Peyer's patch (tissue), 4 donors: ENCODE measurements at regions not wholly inside any gene's neighbourhood (a gene's known extent, or its start where the extent isn't known, plus 50 kb on each side); places are given as distances from the start of the nearest gene placed in this dataset.
"Not testable (repeated sequence)": the region's sequence is repeated elsewhere in the genome, so short reads cannot be mapped to it uniquely, and the experiment has no call there.

ENCODE experiments used
- DNase-seq, 3 donors: peaks; one replicate each; pipeline ENCODE4 v3.0.0-alpha.2; 2017 to 2019
- H3K27ac ChIP-seq, 4 donors: fragments of 200-600 bp; sonication (generic); one replicate each; pipeline ENCODE4 v1.5.1; 2016 to 2019
- H3K27me3 ChIP-seq, 2 donors: fragments of 200-600 bp; sonication (generic); one replicate each; pipeline ENCODE4 v1.5.1; 2019
- H3K36me3 ChIP-seq, 3 donors: fragments of 200-600 bp; sonication (generic); one replicate each; pipeline ENCODE4 v1.5.1; 2016 to 2019
- H3K4me1 ChIP-seq, 4 donors: fragments of 200-600 bp; sonication (generic); one replicate each; pipeline ENCODE4 v1.5.1; 2016 to 2019
- H3K4me3 ChIP-seq, 4 donors: fragments of 200-600 bp; sonication (generic); 1 replicate in 3 of 4; 2 replicates in 1 of 4; pipeline ENCODE4 v1.5.1; 2016 to 2019; ENCODE audit warnings: mild to moderate bottlenecking in 1 of 4
- H3K9me3 ChIP-seq, 4 donors: fragments of 200-600 bp; sonication (generic); one replicate each; pipeline ENCODE4 v1.5.1; 2016 to 2019; ENCODE audit warnings: mild to moderate bottlenecking in 1 of 4
- POLR2A ChIP-seq, 2 donors: fragments of 450-650 bp; IDR thresholded peaks; one replicate each; pipeline ENCODE4 v1.5.1; 2017; ENCODE audit warnings: antibody characterized with exemption in 2 of 2, mild to moderate bottlenecking in 2 of 2, moderate library complexity in 2 of 2
- TF ChIP-seq, protein P1 (sequence below), 6 experiments: fragments of 450-650 bp in 4 of 6; fragments of 200-600 bp in 2 of 6; sonication (generic) in 1 of 6; IDR thresholded peaks; one replicate each; pipeline ENCODE4 v1.5.1; 2017 to 2019; ENCODE audit warnings: antibody characterized with exemption in 6 of 6, mild to moderate bottlenecking in 3 of 6, moderate library complexity in 1 of 6

DNA sequence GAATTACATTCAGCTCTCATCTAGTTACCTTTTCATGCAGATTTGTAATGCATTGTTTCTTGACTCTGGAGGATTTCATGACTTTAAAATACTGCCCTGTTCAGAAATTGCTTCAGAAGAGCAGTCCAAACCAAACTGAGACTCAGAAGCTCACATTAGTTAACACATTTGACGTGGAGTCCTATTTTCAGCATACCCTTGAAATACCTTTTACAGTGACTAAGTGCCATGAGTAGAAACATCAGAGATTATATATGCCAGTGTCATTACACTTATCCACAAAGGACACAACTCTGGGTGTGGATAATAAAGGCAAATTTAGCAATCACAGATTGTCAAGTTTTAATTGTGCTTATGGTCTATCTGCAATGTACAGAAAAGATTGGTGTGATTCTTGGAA is 459.6 kb downstream of the FRK start:
- TF ChIP-seq, protein P1, sequence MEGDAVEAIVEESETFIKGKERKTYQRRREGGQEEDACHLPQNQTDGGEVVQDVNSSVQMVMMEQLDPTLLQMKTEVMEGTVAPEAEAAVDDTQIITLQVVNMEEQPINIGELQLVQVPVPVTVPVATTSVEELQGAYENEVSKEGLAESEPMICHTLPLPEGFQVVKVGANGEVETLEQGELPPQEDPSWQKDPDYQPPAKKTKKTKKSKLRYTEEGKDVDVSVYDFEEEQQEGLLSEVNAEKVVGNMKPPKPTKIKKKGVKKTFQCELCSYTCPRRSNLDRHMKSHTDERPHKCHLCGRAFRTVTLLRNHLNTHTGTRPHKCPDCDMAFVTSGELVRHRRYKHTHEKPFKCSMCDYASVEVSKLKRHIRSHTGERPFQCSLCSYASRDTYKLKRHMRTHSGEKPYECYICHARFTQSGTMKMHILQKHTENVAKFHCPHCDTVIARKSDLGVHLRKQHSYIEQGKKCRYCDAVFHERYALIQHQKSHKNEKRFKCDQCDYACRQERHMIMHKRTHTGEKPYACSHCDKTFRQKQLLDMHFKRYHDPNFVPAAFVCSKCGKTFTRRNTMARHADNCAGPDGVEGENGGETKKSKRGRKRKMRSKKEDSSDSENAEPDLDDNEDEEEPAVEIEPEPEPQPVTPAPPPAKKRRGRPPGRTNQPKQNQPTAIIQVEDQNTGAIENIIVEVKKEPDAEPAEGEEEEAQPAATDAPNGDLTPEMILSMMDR (IDR thresholded peaks at IDR 0.05), result no peak
- no peak for TF ChIP-seq POLR2A (IDR thresholded peaks at IDR 0.05)
- no peaks in the 10 kb centered on the region for H3K27me3 ChIP-seq
- no peaks in the 10 kb centered on the region for H3K4me1 ChIP-seq
- H3K36me3 ChIP-seq, result no peaks in the 10 kb centered on the region
- H3K4me3 ChIP-seq, result no peak overlapping the region
- no peak for DNase-seq
- no peaks in the 10 kb centered on the region for H3K9me3 ChIP-seq
- no peak overlapping the region for H3K27ac ChIP-seq

DNA sequence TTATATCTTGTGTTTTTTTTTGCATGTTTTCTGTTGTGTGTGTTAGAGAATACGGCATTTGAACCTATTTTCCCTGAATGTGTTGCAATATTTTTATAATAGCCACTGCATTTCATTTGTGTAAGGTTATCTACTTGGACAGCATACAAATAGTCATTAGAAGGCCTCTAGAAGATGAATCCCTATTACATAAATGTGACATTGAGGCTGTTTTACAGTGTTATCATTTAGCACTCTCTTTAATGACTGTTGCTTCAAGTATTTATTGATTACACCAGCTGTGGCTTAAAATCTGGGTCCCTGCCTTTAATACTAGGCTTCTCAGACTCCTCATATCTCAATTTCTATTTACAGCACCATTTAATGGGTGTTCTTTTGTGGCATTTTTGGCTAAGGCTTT is 465.8 kb downstream of the FRK start:
- TF ChIP-seq, protein P1 (IDR thresholded peaks at IDR 0.05), result no peak
- TF ChIP-seq POLR2A (IDR thresholded peaks at IDR 0.05), result no peak
- no peaks in the 10 kb centered on the region for H3K27me3 ChIP-seq
- no peaks in the 10 kb centered on the region for H3K4me1 ChIP-seq
- H3K9me3 ChIP-seq, result no peaks in the 10 kb centered on the region
- H3K4me3 ChIP-seq, result no peak overlapping the region
- DNase-seq, result no peak
- H3K27ac ChIP-seq, result no peak overlapping the region
- H3K36me3 ChIP-seq, result no peaks in the 10 kb centered on the region

DNA sequence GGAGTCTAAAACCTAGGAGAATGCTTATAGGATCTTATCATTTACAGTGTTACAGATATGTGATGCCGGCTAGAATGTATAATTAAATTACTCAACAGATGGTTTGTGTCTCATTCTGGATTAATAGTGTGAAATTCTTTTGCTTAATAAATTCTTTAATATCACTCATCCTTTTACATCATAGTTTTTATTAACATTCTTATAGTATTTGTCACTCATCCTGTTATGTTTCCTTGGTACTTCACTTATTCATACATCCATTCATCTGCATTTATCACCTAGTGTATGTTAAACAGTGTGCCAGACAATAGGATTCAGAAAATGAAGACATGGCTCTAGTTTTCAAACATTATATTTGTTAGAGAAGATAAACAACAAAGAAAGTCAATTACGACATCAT is 468.7 kb downstream of the FRK start:
- Histone ChIP-seq H3K36me3 (no peaks in the 10 kb centered on the region), H3K27me3 (no peaks in the 10 kb centered on the region), H3K27ac (no peak overlapping the region), H3K9me3 (no peaks in the 10 kb centered on the region), H3K4me1 (no peaks in the 10 kb centered on the region), H3K4me3 (no peak overlapping the region)
- TF ChIP-seq POLR2A (IDR thresholded peaks at IDR 0.05), result no peak
- TF ChIP-seq, protein P1 (IDR thresholded peaks at IDR 0.05), result no peak
- no peak for DNase-seq

DNA sequence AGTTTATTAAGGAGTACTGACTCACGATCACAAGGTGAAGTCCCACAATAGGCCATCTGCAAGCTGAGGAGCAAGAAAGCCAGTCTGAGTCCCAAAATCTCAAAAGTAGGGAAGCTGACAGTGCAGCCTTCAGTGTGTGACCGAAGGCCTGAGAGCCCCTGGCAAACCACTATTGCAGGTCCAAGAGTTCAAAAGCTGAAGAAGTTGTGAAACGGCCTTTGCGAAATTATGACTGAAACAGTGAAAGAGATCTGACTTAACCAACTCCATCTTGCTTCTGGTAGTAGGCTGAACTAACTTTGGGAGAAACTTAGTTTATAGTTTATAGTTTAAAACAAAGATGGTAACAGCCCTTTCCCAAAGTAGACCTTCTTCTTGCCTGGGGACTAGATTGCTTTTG is 471.6 kb downstream of the FRK start:
- not testable (repeated sequence) for H3K27me3 ChIP-seq, DNase-seq, H3K4me3 ChIP-seq, H3K9me3 ChIP-seq, H3K36me3 ChIP-seq, H3K4me1 ChIP-seq, H3K27ac ChIP-seq

DNA sequence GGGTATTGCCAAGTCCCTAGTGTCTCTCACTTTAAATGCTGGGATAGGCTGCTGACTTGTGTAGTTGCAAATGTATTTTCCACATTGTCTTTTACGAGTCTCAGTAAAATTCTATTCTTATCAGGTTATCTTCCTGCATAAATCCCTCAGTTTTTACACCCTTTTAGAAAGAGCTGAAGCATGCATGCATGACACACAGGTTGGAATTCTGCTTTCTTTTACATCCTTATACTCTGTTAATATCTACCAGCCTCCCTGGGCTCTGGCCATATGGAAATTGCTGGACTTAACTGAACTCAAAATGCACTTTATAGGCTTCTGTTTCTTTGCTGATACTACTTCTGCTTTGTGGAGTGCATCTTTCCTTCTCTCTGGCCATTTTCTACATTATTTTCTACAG is 477.4 kb downstream of the FRK start:
- no peaks in the 10 kb centered on the region for H3K9me3 ChIP-seq
- no peaks in the 10 kb centered on the region for H3K4me1 ChIP-seq
- DNase-seq, result no peak
- H3K27ac ChIP-seq, result no peak overlapping the region
- H3K27me3 ChIP-seq, result no peaks in the 10 kb centered on the region
- no peaks in the 10 kb centered on the region for H3K36me3 ChIP-seq
- TF ChIP-seq, protein P1 (IDR thresholded peaks at IDR 0.05), result no peak
- TF ChIP-seq POLR2A (IDR thresholded peaks at IDR 0.05), result no peak
- H3K4me3 ChIP-seq, result no peak overlapping the region

DNA sequence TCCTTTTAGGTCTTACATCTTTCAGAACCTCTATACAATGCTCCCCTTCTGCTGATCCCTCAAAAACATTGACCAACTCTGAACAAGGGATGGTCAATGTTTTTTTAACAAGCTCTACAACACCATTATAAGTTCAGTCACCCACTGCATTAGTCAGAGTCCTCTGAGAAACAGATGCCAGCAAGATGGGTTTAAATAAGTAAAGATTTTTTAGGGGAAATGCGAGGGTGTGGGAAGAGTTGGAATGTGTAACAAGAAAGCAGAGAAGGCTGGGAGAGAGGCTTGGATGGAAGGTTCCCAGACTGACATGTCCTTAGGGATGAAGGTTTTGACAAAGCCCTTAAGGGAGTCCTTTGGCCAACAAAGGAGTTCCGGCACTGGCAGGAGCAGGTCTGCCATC is 478.3 kb downstream of the FRK start:
- H3K27me3 ChIP-seq, result no peaks in the 10 kb centered on the region
- H3K27ac ChIP-seq, result no peak overlapping the region
- DNase-seq, result no peak
- H3K4me3 ChIP-seq, result no peak overlapping the region
- no peaks in the 10 kb centered on the region for H3K36me3 ChIP-seq
- no peaks in the 10 kb centered on the region for H3K4me1 ChIP-seq
- no peak for TF ChIP-seq POLR2A (IDR thresholded peaks at IDR 0.05)
- H3K9me3 ChIP-seq, result no peaks in the 10 kb centered on the region

DNA sequence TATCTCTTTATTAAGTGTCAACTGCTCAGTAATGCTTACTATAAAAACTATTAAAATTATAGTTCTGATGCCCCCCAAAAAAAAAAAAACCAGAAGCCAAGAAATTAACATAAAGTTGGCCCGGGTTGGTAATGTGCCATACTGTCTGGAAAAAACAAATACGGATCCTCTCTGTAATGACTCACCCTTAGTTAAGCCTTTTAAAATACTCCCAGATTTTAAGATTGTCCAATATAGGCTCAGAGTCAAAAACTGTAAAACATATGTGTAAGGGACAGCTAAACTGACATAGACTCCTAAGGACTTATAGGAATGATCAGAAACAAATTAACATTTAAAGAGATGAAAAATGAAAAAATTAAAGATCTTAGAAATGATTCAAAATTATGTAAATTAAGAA is 481.1 kb downstream of the FRK start:
- not testable (repeated sequence) for H3K4me1 ChIP-seq, DNase-seq, H3K36me3 ChIP-seq, H3K27me3 ChIP-seq, H3K4me3 ChIP-seq, H3K27ac ChIP-seq, H3K9me3 ChIP-seq
